ENCODE measurements at regions not wholly inside any gene's neighbourhood (a gene's known extent, or its start where the extent isn't known, plus 50 kb on each side); places are given as distances from the start of the nearest gene placed in this dataset.

GRCh38 chr12:93177208-93178153 lies 200.2 kb upstream of the NUDT4 start:
- no peak for DNase-seq (ENCODE audit: low spot score)

GRCh38 chr12:93178154-93178878 lies 199.4 kb upstream of the NUDT4 start:
- DNase-seq (ENCODE audit: low spot score) = no peak

GRCh38 chr12:93179792-93180191 lies 197.9 kb upstream of the NUDT4 start:
- no peak for DNase-seq (ENCODE audit: low spot score)

- DNase-seq (ENCODE audit: low spot score) = no peak
Measured at GRCh38 chr12:93180566-93180965, 197.2 kb upstream of the NUDT4 start.

GRCh38 chr12:93181409-93181965 lies 196.2 kb upstream of the NUDT4 start:
- DNase-seq (ENCODE audit: low spot score) = no peak

GRCh38 chr12:93183940-93184671 lies 193.6 kb upstream of the NUDT4 start:
- no peak for DNase-seq (ENCODE audit: low spot score)

GRCh38 chr12:93184672-93185368 lies 192.9 kb upstream of the NUDT4 start:
- DNase-seq (ENCODE audit: low spot score) = no peak

- DNase-seq (ENCODE audit: low spot score) = no peak
Measured at GRCh38 chr12:93185369-93185741, 192.4 kb upstream of the NUDT4 start.

GRCh38 chr12:93186131-93186530 lies 191.6 kb upstream of the NUDT4 start:
- DNase-seq (ENCODE audit: low spot score) = no peak

GRCh38 chr12:93186621-93187020 lies 191.1 kb upstream of the NUDT4 start:
- no peak for DNase-seq (ENCODE audit: low spot score)

GRCh38 chr12:93191423-93191822 lies 186.3 kb upstream of the NUDT4 start:
- no peak for DNase-seq (ENCODE audit: low spot score)

GRCh38 chr12:93191956-93192355 lies 185.8 kb upstream of the NUDT4 start:
- no peak for DNase-seq (ENCODE audit: low spot score)

GRCh38 chr12:93192878-93193277 lies 184.8 kb upstream of the NUDT4 start:
- no peak for DNase-seq (ENCODE audit: low spot score)

GRCh38 chr12:93195511-93195910 lies 182.2 kb upstream of the NUDT4 start:
- DNase-seq (ENCODE audit: low spot score) = no peak

GRCh38 chr12:93197067-93197593 lies 180.6 kb upstream of the NUDT4 start:
- DNase-seq (ENCODE audit: low spot score) = peak; percentile 82

- peak; percentile 66 for DNase-seq (ENCODE audit: low spot score)
Measured at GRCh38 chr12:93198086-93198485, 179.6 kb upstream of the NUDT4 start.

GRCh38 chr12:93199831-93200236 lies 177.9 kb upstream of the NUDT4 start:
- no peak for DNase-seq (ENCODE audit: low spot score)

GRCh38 chr12:93200291-93200917 lies 177.3 kb upstream of the NUDT4 start:
- no peak for DNase-seq (ENCODE audit: low spot score)

- DNase-seq (ENCODE audit: low spot score) = no peak
Measured at GRCh38 chr12:93201990-93202389, 175.7 kb upstream of the NUDT4 start.

- DNase-seq (ENCODE audit: low spot score) = no peak
Measured at GRCh38 chr12:93202688-93203087, 175.0 kb upstream of the NUDT4 start.

- DNase-seq (ENCODE audit: low spot score) = no peak
Measured at GRCh38 chr12:93203361-93203760, 174.4 kb upstream of the NUDT4 start.
